ENCODE measurements at regions not wholly inside any gene's neighbourhood (a gene's known extent, or its start where the extent isn't known, plus 50 kb on each side); places are given as distances from the start of the nearest gene placed in this dataset.

- no peak for TF ChIP-seq POLR2A (IDR thresholded peaks at IDR 0.05)
- TF ChIP-seq, protein P1, sequence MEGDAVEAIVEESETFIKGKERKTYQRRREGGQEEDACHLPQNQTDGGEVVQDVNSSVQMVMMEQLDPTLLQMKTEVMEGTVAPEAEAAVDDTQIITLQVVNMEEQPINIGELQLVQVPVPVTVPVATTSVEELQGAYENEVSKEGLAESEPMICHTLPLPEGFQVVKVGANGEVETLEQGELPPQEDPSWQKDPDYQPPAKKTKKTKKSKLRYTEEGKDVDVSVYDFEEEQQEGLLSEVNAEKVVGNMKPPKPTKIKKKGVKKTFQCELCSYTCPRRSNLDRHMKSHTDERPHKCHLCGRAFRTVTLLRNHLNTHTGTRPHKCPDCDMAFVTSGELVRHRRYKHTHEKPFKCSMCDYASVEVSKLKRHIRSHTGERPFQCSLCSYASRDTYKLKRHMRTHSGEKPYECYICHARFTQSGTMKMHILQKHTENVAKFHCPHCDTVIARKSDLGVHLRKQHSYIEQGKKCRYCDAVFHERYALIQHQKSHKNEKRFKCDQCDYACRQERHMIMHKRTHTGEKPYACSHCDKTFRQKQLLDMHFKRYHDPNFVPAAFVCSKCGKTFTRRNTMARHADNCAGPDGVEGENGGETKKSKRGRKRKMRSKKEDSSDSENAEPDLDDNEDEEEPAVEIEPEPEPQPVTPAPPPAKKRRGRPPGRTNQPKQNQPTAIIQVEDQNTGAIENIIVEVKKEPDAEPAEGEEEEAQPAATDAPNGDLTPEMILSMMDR (IDR thresholded peaks at IDR 0.05): no peak
Observed at GRCh38 chr5:166959766-166960165, 1331.7 kb upstream of the WWC1 start.

All from thyroid gland (tissue), 4 donors.